Psoas muscle (tissue), 7 donors: ENCODE measurements at regions not wholly inside any gene's neighbourhood (a gene's known extent, or its start where the extent isn't known, plus 50 kb on each side); places are given as distances from the start of the nearest gene placed in this dataset.
"Not testable (repeated sequence)": the region's sequence is repeated elsewhere in the genome, so short reads cannot be mapped to it uniquely, and the experiment has no call there.

ENCODE experiments used
- ATAC-seq, 4 donors: fragments of 200-7000 bp; cut with Tn5 transposase; one replicate each; pipeline ENCODE4 v1.9.1; 2020; ENCODE audit warnings: moderate library complexity in 3 of 4, mild to moderate bottlenecking in 2 of 4
- DNase-seq, 2 donors: peaks; one replicate each; pipeline ENCODE4 v3.0.0-alpha.2; 2020
- H3K27ac ChIP-seq: fragments of 200-600 bp; one replicate; pipeline ENCODE4 v1.8.0; 2022
- H3K27me3 ChIP-seq, 3 donors: fragments of 200-600 bp in 1 of 3; one replicate each; pipeline versions ENCODE4 v1.6.1 to v1.8.0; 2013 to 2022; ENCODE audit warnings: low read length in 2 of 3, mild to moderate bottlenecking in 2 of 3, moderate library complexity in 1 of 3; ENCODE audit not compliant: insufficient read depth in 3 of 3
- H3K36me3 ChIP-seq, 2 donors: fragments of 200-600 bp in 1 of 2; one replicate each; pipeline versions ENCODE4 v1.6.1 to v1.8.0; 2013 to 2022; ENCODE audit warnings: low read depth in 1 of 2, mild to moderate bottlenecking in 1 of 2, moderate library complexity in 1 of 2; ENCODE audit not compliant: insufficient read depth in 1 of 2
- H3K4me1 ChIP-seq: fragments of 200-600 bp; one replicate; pipeline ENCODE4 v1.8.0; 2022
- H3K4me3 ChIP-seq: fragments of 200-600 bp; one replicate; pipeline ENCODE4 v1.8.0; 2022; ENCODE audit warnings: mild to moderate bottlenecking
- H3K9me3 ChIP-seq: fragments of 200-600 bp; one replicate; pipeline ENCODE4 v1.8.0; 2022
- CTCF ChIP-seq: fragments of 200-600 bp; IDR thresholded peaks from one replicate; pipeline ENCODE4 v1.8.0; 2022; ENCODE audit warnings: antibody characterized with exemption
- WGBS, 3 donors: extraction: QIAGEN DNeasy Blood & Tissue Kit; methylation state at CpG; one replicate each; pipeline versions ENCODE4 v1.1.6 to v1.1.7; 2013; 5-methylcytosine and 5-hydroxymethylcytosine counted together
- intact Hi-C, 2 donors: fragments of 100-400 bp; cut with DNase I; formaldehyde crosslinking; loops; one replicate each; pipeline versions ENCODE4 v1.11.0 to v1.14.2; 2022
- donor health status: healthy with polysubstance abuse.
- donor health status: DM: no; HTN: no; CAD: no; lungs with moderate emphysema.
- donor health status: Bipolar disorder and iron deficiency.
- donor health status: healthy.
- donor health status: DM: yes; HTN: yes; CAD: no.
- donor health status: DM: no; HTN: no; CAD: no.
- donor health status: DM: yes; HTN: yes; CAD: no.

DNA sequence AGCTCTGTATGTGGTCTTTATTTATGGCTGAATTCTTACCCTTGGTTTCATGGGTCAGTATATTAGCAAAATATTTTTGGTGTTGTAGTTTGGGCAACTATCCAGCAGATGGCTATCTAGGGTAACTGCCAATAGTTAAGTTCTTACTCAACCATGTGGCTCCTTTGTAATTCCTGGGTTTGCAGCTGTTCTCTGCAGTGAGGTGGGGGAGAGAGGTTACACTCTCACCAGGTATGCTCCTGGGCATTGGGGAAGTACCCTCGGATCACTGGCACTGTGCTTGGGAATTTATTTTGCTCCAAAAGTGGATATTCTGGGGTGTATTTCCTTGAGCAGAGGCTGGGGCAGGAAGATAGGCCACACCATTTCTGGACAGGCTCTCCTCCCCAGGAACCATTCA is 436.7 kb upstream of the TMPRSS15 start:
- no peaks in the 10 kb centered on the region for H3K27me3 ChIP-seq
- 75 to 89% (median 83%) methylated on average over 1 of the region's 1 CpG for WGBS, 3 donors
- H3K4me1 ChIP-seq: no peaks in the 10 kb centered on the region
- intact Hi-C loops: no loop called here
- no peak for TF ChIP-seq CTCF
- H3K36me3 ChIP-seq: no peaks in the 10 kb centered on the region
- no peak overlapping the region for H3K4me3 ChIP-seq
- DNase-seq: no peak
- H3K9me3 ChIP-seq: peaks cover 7% of the 10 kb centered on the region
- ATAC-seq: no peak
- H3K27ac ChIP-seq: no peak overlapping the region

DNA sequence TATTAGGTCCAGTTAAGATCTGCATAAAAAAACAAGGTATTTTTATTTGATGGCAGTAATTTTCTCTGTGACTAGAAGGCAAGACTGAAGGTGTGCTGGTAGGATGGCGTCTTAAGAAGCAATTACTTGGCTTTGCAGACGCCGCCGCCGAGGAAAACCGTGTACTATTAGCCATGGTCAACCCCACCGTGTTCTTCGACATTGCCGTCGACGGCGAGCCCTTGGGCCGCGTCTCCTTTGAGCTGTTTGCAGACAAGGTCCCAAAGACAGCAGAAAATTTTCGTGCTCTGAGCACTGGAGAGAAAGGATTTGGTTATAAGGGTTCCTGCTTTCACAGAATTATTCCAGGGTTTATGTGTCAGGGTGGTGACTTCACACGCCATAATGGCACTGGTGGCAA is 454.0 kb upstream of the TMPRSS15 start:
- H3K4me3 ChIP-seq, H3K9me3 ChIP-seq, ATAC-seq, H3K27me3 ChIP-seq, H3K4me1 ChIP-seq, H3K36me3 ChIP-seq, intact Hi-C loops, H3K27ac ChIP-seq, DNase-seq: not testable (repeated sequence)
- WGBS, 3 donors: 92 to 94% (median 94%) methylated on average over 16 of the region's 16 CpGs

GRCh38 chr21:18869104-18869503 is 465.5 kb upstream of the TMPRSS15 start:
- Histone ChIP-seq H3K4me1 (no peaks in the 10 kb centered on the region), H3K36me3 (no peaks in the 10 kb centered on the region), H3K27me3 (no peaks in the 10 kb centered on the region), H3K27ac (no peak overlapping the region), H3K4me3 (no peak overlapping the region), H3K9me3 (no peaks in the 10 kb centered on the region)
- no peak for DNase-seq
- intact Hi-C loops: no loop called here
- TF ChIP-seq CTCF: no peak
- WGBS, 3 donors: 40 to 75% (median 56%) methylated on average over 1 of the region's 1 CpG
- ATAC-seq: no peak

GRCh38 chr21:18877917-18878316 is 474.3 kb upstream of the TMPRSS15 start:
- Histone ChIP-seq H3K9me3 (no peaks in the 10 kb centered on the region), H3K27me3 (no peaks in the 10 kb centered on the region), H3K4me1 (no peaks in the 10 kb centered on the region), H3K36me3 (no peaks in the 10 kb centered on the region), H3K4me3 (no peak overlapping the region), H3K27ac (no peak overlapping the region)
- WGBS, 3 donors: 21 to 32% (median 31%) methylated on average over 9 of the region's 9 CpGs
- no peak for TF ChIP-seq CTCF
- DNase-seq: no peak
- intact Hi-C loops: no loop called here
- ATAC-seq: no peak

DNA sequence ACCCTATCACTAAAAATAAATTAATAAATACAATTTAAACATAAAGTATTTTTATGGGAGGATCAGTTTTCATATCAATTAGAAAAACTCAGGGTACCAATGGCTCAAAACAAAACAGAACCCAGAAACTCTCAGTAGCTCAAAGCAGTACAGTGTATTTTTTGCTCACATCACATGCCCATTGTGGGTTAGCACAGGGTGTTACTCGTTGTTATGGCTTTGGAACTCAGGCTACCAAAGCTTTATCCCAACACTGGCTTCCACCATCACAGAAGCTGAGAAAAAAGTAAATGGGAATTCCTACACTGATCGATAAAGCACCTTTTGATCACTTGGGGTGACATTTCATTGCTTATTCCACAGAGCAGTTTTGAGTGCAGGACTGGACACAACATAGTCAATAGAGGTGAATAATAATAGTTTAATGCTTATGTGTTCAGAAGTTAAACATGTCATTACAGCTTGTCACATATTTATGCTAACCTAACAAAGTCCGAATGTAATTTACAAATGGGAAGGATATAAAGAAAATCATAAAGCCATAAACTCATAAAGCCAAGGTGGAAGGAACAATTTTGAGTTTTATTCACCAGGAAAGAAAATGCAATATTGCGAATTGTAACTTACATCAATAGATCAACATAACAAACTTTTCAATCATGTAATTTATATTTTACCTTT is 484.5 kb upstream of the TMPRSS15 start:
- Histone ChIP-seq H3K36me3 (no peaks in the 10 kb centered on the region), H3K9me3 (no peaks in the 10 kb centered on the region), H3K4me3 (no peak overlapping the region), H3K27ac (no peak overlapping the region), H3K27me3 (no peaks in the 10 kb centered on the region), H3K4me1 (no peaks in the 10 kb centered on the region)
- WGBS, 3 donors: 86 to 89% (median 88%) methylated on average over 4 of the region's 4 CpGs
- intact Hi-C loops: no loop called here
- ATAC-seq: no peak
- TF ChIP-seq CTCF: no peak
- no peak for DNase-seq
